BLaER1 (cell line): ENCODE measurements at regions not wholly inside any gene's neighbourhood (a gene's known extent, or its start where the extent isn't known, plus 50 kb on each side); places are given as distances from the start of the nearest gene placed in this dataset.

Experiments
- H3K27ac ChIP-seq: shearing (Covaris generic); formaldehyde crosslinking; 2 replicates; pipeline ENCODE4 v1.8.1; 2022
- H3K27me3 ChIP-seq: shearing (Covaris generic); formaldehyde crosslinking; 2 replicates; pipeline ENCODE4 v1.8.1; 2022
- H3K36me3 ChIP-seq: shearing (Covaris generic); formaldehyde crosslinking; 2 replicates; pipeline ENCODE4 v1.8.1; 2022
- H3K4me1 ChIP-seq: shearing (Covaris generic); formaldehyde crosslinking; 2 replicates; pipeline ENCODE4 v1.8.1; 2022
- H3K4me2 ChIP-seq: shearing (Covaris generic); formaldehyde crosslinking; 2 replicates; pipeline ENCODE4 v1.8.1; 2022
- H3K4me3 ChIP-seq: shearing (Covaris generic); formaldehyde crosslinking; 2 replicates; pipeline ENCODE4 v1.8.1; 2022
- H3K9ac ChIP-seq: shearing (Covaris generic); formaldehyde crosslinking; 2 replicates; pipeline ENCODE4 v1.8.1; 2022
- H3K9me3 ChIP-seq: shearing (Covaris generic); formaldehyde crosslinking; 2 replicates; pipeline ENCODE4 v1.8.1; 2022
- H4K20me1 ChIP-seq: shearing (Covaris generic); formaldehyde crosslinking; 2 replicates; pipeline ENCODE4 v1.8.1; 2022
- Cebpa-rat ChIP-seq: shearing (Covaris generic); IDR thresholded peaks from 2 replicates; pipeline ENCODE4 v1.8.1; 2022

GRCh38 chr18:2409906-2410305, 161.4 kb downstream of the METTL4 start:
- H3K36me3 ChIP-seq: no peaks in the 10 kb centered on the region
- H3K4me1 ChIP-seq: no peaks in the 10 kb centered on the region
- H3K9ac ChIP-seq: no peak overlapping the region
- H3K4me3 ChIP-seq: no peak overlapping the region
- H4K20me1 ChIP-seq: no peaks in the 10 kb centered on the region
- no peaks in the 10 kb centered on the region for H3K9me3 ChIP-seq
- no peak overlapping the region for H3K27ac ChIP-seq
- no peak for TF ChIP-seq Cebpa-rat
- H3K4me2 ChIP-seq: no peak overlapping the region
- H3K27me3 ChIP-seq: no peaks in the 10 kb centered on the region

- Histone ChIP-seq H3K4me2 (no peak overlapping the region), H3K4me3 (no peak overlapping the region), H3K9me3 (peaks cover under 1% of the 10 kb centered on the region; the same call in 1 of the 2 replicates), H3K27ac (no peak overlapping the region), H3K27me3 (no peaks in the 10 kb centered on the region), H3K4me1 (no peaks in the 10 kb centered on the region), H3K9ac (no peak overlapping the region), H3K36me3 (no peaks in the 10 kb centered on the region), H4K20me1 (no peaks in the 10 kb centered on the region)
- TF ChIP-seq Cebpa-rat: no peak
These were observed 160.6 kb downstream of the METTL4 start for GRCh38 chr18:2410688-2411087.

- Histone ChIP-seq H3K27me3 (no peaks in the 10 kb centered on the region), H3K9ac (no peak overlapping the region), H3K27ac (no peak overlapping the region), H3K36me3 (no peaks in the 10 kb centered on the region), H3K4me3 (no peak overlapping the region), H3K4me1 (no peaks in the 10 kb centered on the region), H3K9me3 (peaks cover 3% of the 10 kb centered on the region; the same call in 1 of the 2 replicates), H4K20me1 (no peaks in the 10 kb centered on the region), H3K4me2 (no peak overlapping the region)
- no peak for TF ChIP-seq Cebpa-rat
These were observed 159.8 kb downstream of the METTL4 start for GRCh38 chr18:2411381-2411960.

- no peak overlapping the region for H3K4me2 ChIP-seq
- no peaks in the 10 kb centered on the region for H3K27me3 ChIP-seq
- no peak overlapping the region for H3K9ac ChIP-seq
- no peak overlapping the region for H3K27ac ChIP-seq
- H3K36me3 ChIP-seq: no peaks in the 10 kb centered on the region
- H3K4me3 ChIP-seq: no peak overlapping the region
- H4K20me1 ChIP-seq: no peaks in the 10 kb centered on the region
- TF ChIP-seq Cebpa-rat: no peak
- H3K4me1 ChIP-seq: no peaks in the 10 kb centered on the region; the same call in 1 of the 2 replicates
- H3K9me3 ChIP-seq: peaks cover 3% of the 10 kb centered on the region; the same call in 1 of the 2 replicates
These were observed 159.0 kb downstream of the METTL4 start for GRCh38 chr18:2412281-2412680.

- no peaks in the 10 kb centered on the region for H3K36me3 ChIP-seq
- peaks cover 3% of the 10 kb centered on the region; the same call in 1 of the 2 replicates for H3K9me3 ChIP-seq
- no peak overlapping the region for H3K9ac ChIP-seq
- no peak overlapping the region for H3K27ac ChIP-seq
- no peaks in the 10 kb centered on the region for H4K20me1 ChIP-seq
- no peak for TF ChIP-seq Cebpa-rat
- H3K4me1 ChIP-seq: peaks cover 7% of the 10 kb centered on the region
- H3K4me2 ChIP-seq: no peak overlapping the region
- no peaks in the 10 kb centered on the region for H3K27me3 ChIP-seq
- H3K4me3 ChIP-seq: no peak overlapping the region
These were observed 158.1 kb downstream of the METTL4 start for GRCh38 chr18:2412996-2413751.

GRCh38 chr18:2414235-2414634, 157.1 kb downstream of the METTL4 start:
- no peak overlapping the region for H3K4me2 ChIP-seq
- H4K20me1 ChIP-seq: no peaks in the 10 kb centered on the region
- H3K36me3 ChIP-seq: no peaks in the 10 kb centered on the region
- H3K9ac ChIP-seq: no peak overlapping the region
- H3K27ac ChIP-seq: no peak overlapping the region
- no peak overlapping the region for H3K4me3 ChIP-seq
- H3K27me3 ChIP-seq: no peaks in the 10 kb centered on the region
- no peak for TF ChIP-seq Cebpa-rat
- peaks cover 3% of the 10 kb centered on the region; the same call in 1 of the 2 replicates for H3K9me3 ChIP-seq
- H3K4me1 ChIP-seq: peaks cover 15% of the 10 kb centered on the region

GRCh38 chr18:2415656-2416055, 155.6 kb downstream of the METTL4 start:
- Histone ChIP-seq H3K4me2 (no peak overlapping the region), H3K9me3 (peaks cover 3% of the 10 kb centered on the region; the same call in 1 of the 2 replicates), H3K4me1 (peaks cover 15% of the 10 kb centered on the region), H3K4me3 (no peak overlapping the region), H3K27ac (no peak overlapping the region), H3K9ac (no peak overlapping the region), H3K27me3 (no peaks in the 10 kb centered on the region), H3K36me3 (no peaks in the 10 kb centered on the region), H4K20me1 (no peaks in the 10 kb centered on the region)
- no peak for TF ChIP-seq Cebpa-rat

GRCh38 chr18:2417861-2418610, 153.3 kb downstream of the METTL4 start:
- Histone ChIP-seq H3K27ac (no peak overlapping the region), H3K27me3 (no peaks in the 10 kb centered on the region), H3K36me3 (no peaks in the 10 kb centered on the region), H3K4me3 (no peak overlapping the region), H3K9ac (no peak overlapping the region), H4K20me1 (no peaks in the 10 kb centered on the region), H3K4me2 (peak overlapping the region; percentile 60), H3K9me3 (peaks cover 3% of the 10 kb centered on the region; the same call in 1 of the 2 replicates), H3K4me1 (peaks cover 15% of the 10 kb centered on the region)
- TF ChIP-seq Cebpa-rat: no peak

GRCh38 chr18:2420367-2420766, 150.9 kb downstream of the METTL4 start:
- no peaks in the 10 kb centered on the region for H4K20me1 ChIP-seq
- H3K4me1 ChIP-seq: peaks cover 15% of the 10 kb centered on the region
- H3K9ac ChIP-seq: no peak overlapping the region
- no peak overlapping the region for H3K4me2 ChIP-seq
- no peaks in the 10 kb centered on the region for H3K36me3 ChIP-seq
- H3K4me3 ChIP-seq: no peak overlapping the region
- no peak for TF ChIP-seq Cebpa-rat
- peaks cover 3% of the 10 kb centered on the region; the same call in 1 of the 2 replicates for H3K9me3 ChIP-seq
- H3K27me3 ChIP-seq: no peaks in the 10 kb centered on the region
- no peak overlapping the region for H3K27ac ChIP-seq

GRCh38 chr18:2423761-2424160, 147.5 kb downstream of the METTL4 start:
- H3K9me3 ChIP-seq: peaks cover 9% of the 10 kb centered on the region
- no peaks in the 10 kb centered on the region for H3K36me3 ChIP-seq
- H3K4me2 ChIP-seq: no peak overlapping the region
- no peak for TF ChIP-seq Cebpa-rat
- H3K27ac ChIP-seq: no peak overlapping the region
- no peak overlapping the region for H3K4me3 ChIP-seq
- H3K4me1 ChIP-seq: peaks cover 3% of the 10 kb centered on the region
- H3K27me3 ChIP-seq: no peaks in the 10 kb centered on the region
- H3K9ac ChIP-seq: no peak overlapping the region
- H4K20me1 ChIP-seq: no peaks in the 10 kb centered on the region
